AG09309 (cell line): ENCODE measurements at regions not wholly inside any gene's neighbourhood (a gene's known extent, or its start where the extent isn't known, plus 50 kb on each side); places are given as distances from the start of the nearest gene placed in this dataset.

Source experiments
- DNase-seq: peaks from one replicate; pipeline ENCODE4 v3.0.0-alpha.2; 2010; ENCODE audit warnings: low read depth
- H3K4me3 ChIP-seq: 2 replicates; pipeline ENCODE4 v1.5.1; 2011; ENCODE audit warnings: mild to moderate bottlenecking, low read depth, low read length, moderate library complexity; ENCODE audit not compliant: control insufficient read depth
- CTCF ChIP-seq: IDR thresholded peaks from 2 replicates; pipeline ENCODE4 v1.5.1; 2011; ENCODE audit warnings: mild to moderate bottlenecking, low read depth, low read length, inconsistent platforms; ENCODE audit not compliant: insufficient read depth, control insufficient read depth; ENCODE audit errors: missing control alignments

GRCh38 chr15:35931799-35932341, 385.9 kb upstream of the DPH6 start:
- no peak for TF ChIP-seq CTCF
- no peak overlapping the region for H3K4me3 ChIP-seq
- DNase-seq: no peak

GRCh38 chr15:35932531-35932930, 386.6 kb upstream of the DPH6 start:
- DNase-seq: no peak
- TF ChIP-seq CTCF: no peak

DNA sequence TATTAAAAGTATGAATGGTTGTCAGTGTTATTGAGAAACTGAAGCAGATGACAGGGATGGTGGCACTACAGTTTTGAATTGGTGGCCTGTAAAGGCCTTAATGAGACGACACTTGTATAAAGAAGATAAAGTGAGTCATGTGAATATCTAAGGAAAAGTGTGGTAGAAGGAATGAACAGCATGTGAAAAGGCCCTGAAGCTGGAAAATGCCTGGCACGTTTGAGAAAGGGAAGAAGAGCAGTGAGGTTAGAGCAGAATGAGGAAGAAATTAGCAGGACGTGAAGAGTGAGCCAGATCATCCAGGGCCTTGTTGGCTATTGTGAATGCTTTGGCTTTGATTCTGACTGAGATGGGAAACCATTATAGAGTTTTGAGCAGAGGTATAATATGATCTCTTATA, 387.6 kb upstream of the DPH6 start:
- DNase-seq: no peak
- no peak overlapping the region for H3K4me3 ChIP-seq
- no peak for TF ChIP-seq CTCF

More at GRCh38 chr15:35932531-35932930, 386.6 kb upstream of the DPH6 start:
- H3K4me3 ChIP-seq: no peak overlapping the region

DNA sequence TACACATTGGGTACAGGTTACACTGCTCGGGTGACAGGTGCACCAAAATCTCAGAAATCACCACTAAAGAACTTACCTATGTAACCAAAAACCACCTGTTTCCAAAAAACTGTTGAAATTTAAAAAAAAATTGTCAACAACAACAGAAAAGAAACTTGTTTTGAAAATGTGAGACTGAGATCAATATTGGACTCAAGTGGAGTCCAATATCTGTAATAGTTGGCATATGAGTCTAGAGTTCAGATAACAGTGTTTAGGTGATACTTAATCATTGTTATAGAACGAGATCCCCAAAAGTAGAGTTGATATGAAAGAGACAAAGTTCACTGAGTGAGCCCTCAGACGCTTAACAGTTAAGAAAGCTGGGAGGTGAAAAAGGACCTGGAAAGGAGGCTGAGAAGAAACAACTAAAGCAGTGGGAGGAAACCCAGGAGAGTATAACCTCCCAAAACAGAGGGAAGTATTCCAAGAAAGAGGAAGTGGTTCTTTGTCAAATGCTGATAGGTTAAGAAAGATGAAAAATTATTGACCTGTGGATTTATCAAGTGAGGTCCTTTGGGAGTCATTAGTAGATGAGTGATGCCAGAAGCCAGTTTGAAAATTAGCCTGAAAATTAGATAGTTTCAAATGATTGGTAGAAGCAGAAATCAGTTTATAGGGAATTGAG, 388.6 kb upstream of the DPH6 start:
- no peak for DNase-seq
- no peak for TF ChIP-seq CTCF
- H3K4me3 ChIP-seq: no peak overlapping the region

DNA sequence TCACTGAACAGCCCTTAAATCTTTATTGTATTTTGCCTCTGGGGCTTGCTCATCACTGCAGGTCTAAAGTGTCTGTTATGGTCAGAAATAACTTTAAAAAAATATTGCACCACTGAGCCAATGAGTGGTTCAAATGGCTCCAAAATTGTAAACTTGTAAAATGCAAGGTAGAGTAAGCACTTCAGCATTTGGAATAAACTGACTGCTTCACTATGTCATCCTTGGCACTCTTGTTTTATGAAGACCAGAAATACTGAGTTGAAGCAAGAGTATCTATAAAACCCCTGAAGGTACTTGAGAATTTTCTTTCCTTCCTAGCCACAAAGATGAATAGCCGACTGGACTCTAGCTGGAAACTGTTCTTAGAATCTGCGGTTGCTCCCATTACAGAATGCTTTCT, 390.3 kb upstream of the DPH6 start:
- no peak for DNase-seq
- no peak overlapping the region for H3K4me3 ChIP-seq
- TF ChIP-seq CTCF: no peak

DNA sequence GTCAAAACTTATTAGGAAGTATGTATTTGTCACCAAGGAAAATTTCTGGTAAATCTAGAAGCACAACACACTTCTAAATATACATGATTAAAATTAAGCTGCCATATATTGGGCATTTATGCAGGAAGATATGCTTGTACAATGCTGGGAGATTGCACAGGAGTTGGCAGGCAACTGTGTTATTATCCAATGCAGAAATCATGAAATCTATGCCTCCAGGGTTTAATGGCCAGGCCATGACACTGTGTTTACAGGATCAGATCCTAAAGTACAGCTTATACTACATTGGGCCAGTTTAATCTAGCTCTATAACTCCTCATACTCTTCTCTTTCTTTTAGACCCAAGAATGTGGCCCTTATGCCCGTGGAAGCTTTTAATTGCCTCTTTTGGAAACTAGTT, 391.4 kb upstream of the DPH6 start:
- TF ChIP-seq CTCF: no peak
- H3K4me3 ChIP-seq: no peak overlapping the region
- DNase-seq: no peak
